Ascending aorta (tissue), 2 donors: ENCODE measurements at regions not wholly inside any gene's neighbourhood (a gene's known extent, or its start where the extent isn't known, plus 50 kb on each side); places are given as distances from the start of the nearest gene placed in this dataset.

ENCODE experiments used
- DNase-seq, 2 donors: peaks; one replicate each; pipeline ENCODE4 v3.0.0-alpha.2; 2019; ENCODE audit warnings: low spot score in 2 of 2
- H3K27ac ChIP-seq, 2 donors: fragments of 200-600 bp; sonication (generic); one replicate each; pipeline ENCODE4 v1.5.1; 2016 to 2017; ENCODE audit warnings: mild to moderate bottlenecking in 1 of 2
- H3K27me3 ChIP-seq: fragments of 200-600 bp; sonication (generic); one replicate; pipeline ENCODE4 v1.5.1; 2017
- H3K36me3 ChIP-seq, 2 donors: fragments of 200-600 bp; sonication (generic); one replicate each; pipeline ENCODE4 v1.5.1; 2016
- H3K4me1 ChIP-seq, 2 donors: fragments of 200-600 bp; sonication (generic); one replicate each; pipeline ENCODE4 v1.5.1; 2016 to 2017; ENCODE audit warnings: mild to moderate bottlenecking in 1 of 2
- H3K4me3 ChIP-seq, 2 donors: fragments of 200-600 bp; sonication (generic); one replicate each; pipeline ENCODE4 v1.5.1; 2016 to 2017; ENCODE audit warnings: mild to moderate bottlenecking in 1 of 2
- H3K9me3 ChIP-seq, 2 donors: fragments of 200-600 bp; sonication (generic); one replicate each; pipeline ENCODE4 v1.5.1; 2016
- CTCF ChIP-seq, 3 experiments: fragments of 200-600 bp in 2 of 3; fragments of 450-650 bp in 1 of 3; sonication (generic) in 2 of 3; IDR thresholded peaks; one replicate each; pipeline ENCODE4 v1.5.1; 2016 to 2019; ENCODE audit warnings: antibody characterized with exemption in 3 of 3, mild to moderate bottlenecking in 1 of 3, moderate library complexity in 1 of 3
- intact Hi-C: fragments of 100-400 bp; cut with DNase I; formaldehyde crosslinking; loops from one replicate; pipeline ENCODE4 v1.15.1; 2023

- no peak for TF ChIP-seq CTCF (IDR thresholded peaks at IDR 0.05)
Observed at GRCh38 chr5:74285675-74286280, 354.8 kb downstream of the ENC1 start.

GRCh38 chr5:74282490-74282889 lies 358.0 kb downstream of the ENC1 start:
- H3K4me1 ChIP-seq = no peaks in the 10 kb centered on the region
- no peak overlapping the region for H3K4me3 ChIP-seq
- intact Hi-C loops = no loop called here
- no peaks in the 10 kb centered on the region for H3K9me3 ChIP-seq
- H3K36me3 ChIP-seq = no peaks in the 10 kb centered on the region
- no peak for TF ChIP-seq CTCF (IDR thresholded peaks at IDR 0.05)
- DNase-seq = no peak
- H3K27me3 ChIP-seq = no peaks in the 10 kb centered on the region
- no peak overlapping the region for H3K27ac ChIP-seq

More at GRCh38 chr5:74285675-74286280, 354.8 kb downstream of the ENC1 start:
- H3K36me3 ChIP-seq = no peaks in the 10 kb centered on the region
- H3K27ac ChIP-seq = no peak overlapping the region
- H3K4me3 ChIP-seq = no peak overlapping the region
- intact Hi-C loops = no loop called here
- H3K27me3 ChIP-seq = no peaks in the 10 kb centered on the region
- no peak for DNase-seq
- peaks cover 0 to 5% of the 10 kb centered on the region in 2 donors for H3K4me1 ChIP-seq
- no peaks in the 10 kb centered on the region for H3K9me3 ChIP-seq

GRCh38 chr5:74281166-74281565 lies 359.4 kb downstream of the ENC1 start:
- no peak overlapping the region for H3K4me3 ChIP-seq
- DNase-seq = no peak
- no peak for TF ChIP-seq CTCF (IDR thresholded peaks at IDR 0.05)
- intact Hi-C loops = no loop called here
- H3K36me3 ChIP-seq = no peaks in the 10 kb centered on the region
- no peaks in the 10 kb centered on the region for H3K27me3 ChIP-seq
- H3K27ac ChIP-seq = no peak overlapping the region
- no peaks in the 10 kb centered on the region for H3K4me1 ChIP-seq
- no peaks in the 10 kb centered on the region for H3K9me3 ChIP-seq

GRCh38 chr5:74280306-74280705 lies 360.2 kb downstream of the ENC1 start:
- H3K4me3 ChIP-seq = no peak overlapping the region
- TF ChIP-seq CTCF (IDR thresholded peaks at IDR 0.05) = no peak
- H3K27me3 ChIP-seq = no peaks in the 10 kb centered on the region
- intact Hi-C loops = no loop called here
- H3K4me1 ChIP-seq = no peaks in the 10 kb centered on the region
- DNase-seq = no peak
- H3K36me3 ChIP-seq = no peaks in the 10 kb centered on the region
- H3K9me3 ChIP-seq = no peaks in the 10 kb centered on the region
- no peak overlapping the region for H3K27ac ChIP-seq

- intact Hi-C loops = no loop called here
- H3K27me3 ChIP-seq = no peaks in the 10 kb centered on the region
- H3K27ac ChIP-seq = no peak overlapping the region
- H3K4me1 ChIP-seq = no peaks in the 10 kb centered on the region
- TF ChIP-seq CTCF (IDR thresholded peaks at IDR 0.05) = no peak
- H3K4me3 ChIP-seq = no peak overlapping the region
- no peaks in the 10 kb centered on the region for H3K9me3 ChIP-seq
- DNase-seq = no peak
- no peaks in the 10 kb centered on the region for H3K36me3 ChIP-seq
Observed at GRCh38 chr5:74279244-74279643, 361.3 kb downstream of the ENC1 start.

GRCh38 chr5:74277418-74277817 lies 363.1 kb downstream of the ENC1 start:
- no peak for TF ChIP-seq CTCF (IDR thresholded peaks at IDR 0.05)
- Histone ChIP-seq H3K27me3 (no peaks in the 10 kb centered on the region), H3K27ac (no peak overlapping the region), H3K4me1 (no peaks in the 10 kb centered on the region), H3K9me3 (no peaks in the 10 kb centered on the region), H3K36me3 (no peaks in the 10 kb centered on the region), H3K4me3 (no peak overlapping the region)
- intact Hi-C loops = no loop called here
- no peak for DNase-seq
